ENCODE measurements at regions not wholly inside any gene's neighbourhood (a gene's known extent, or its start where the extent isn't known, plus 50 kb on each side); places are given as distances from the start of the nearest gene placed in this dataset.

DNA sequence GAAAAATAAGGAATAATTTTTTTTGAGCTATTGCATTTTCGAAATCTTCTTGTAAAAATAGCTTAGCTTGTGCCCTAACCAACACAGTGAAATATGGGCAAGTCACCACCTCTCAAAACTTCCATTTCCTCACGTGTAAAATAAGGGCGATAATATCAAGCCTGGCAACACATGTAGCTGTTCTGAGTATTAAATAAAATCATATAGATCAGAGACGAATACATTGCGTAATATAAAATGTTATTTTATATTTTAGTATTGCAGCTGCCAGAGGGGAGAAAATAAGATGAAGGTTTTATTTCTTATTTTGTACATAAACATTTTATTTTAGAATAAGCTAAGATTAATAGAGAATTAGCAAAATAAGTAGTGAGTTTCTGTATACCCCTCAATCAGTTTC lies 85.9 kb downstream of the C21orf91 start:
- TF ChIP-seq EZH2 (IDR thresholded peaks at IDR 0.05; ENCODE audit: borderline replicate concordance) (no peak), CTCF (IDR thresholded peaks at IDR 0.05; ENCODE audit: poor library complexity) (no peak)

Measured in hepatocyte (in vitro differentiated cells).